SU-DHL-6 (cell line): ENCODE measurements at regions not wholly inside any gene's neighbourhood (a gene's known extent, or its start where the extent isn't known, plus 50 kb on each side); places are given as distances from the start of the nearest gene placed in this dataset.

Experiments used
- EZH2phosphoT487 ChIP-seq: fragments of 200-600 bp; sonication (generic), shearing (Covaris generic); conservative IDR thresholded peaks from 2 replicates; pipeline ENCODE4 v1.6.1; 2018; ENCODE audit warnings: mild to moderate bottlenecking, antibody characterized with exemption, low read length, moderate library complexity, mixed read lengths
- TF ChIP-seq, protein P1 (sequence below): fragments of 200-600 bp; sonication (generic); IDR thresholded peaks from one replicate; pipeline ENCODE4 v1.5.1; 2017; ENCODE audit warnings: antibody characterized with exemption, mild to moderate bottlenecking, low read length, moderate library complexity; ENCODE audit not compliant: insufficient read depth, poor library complexity, severe bottlenecking

DNA sequence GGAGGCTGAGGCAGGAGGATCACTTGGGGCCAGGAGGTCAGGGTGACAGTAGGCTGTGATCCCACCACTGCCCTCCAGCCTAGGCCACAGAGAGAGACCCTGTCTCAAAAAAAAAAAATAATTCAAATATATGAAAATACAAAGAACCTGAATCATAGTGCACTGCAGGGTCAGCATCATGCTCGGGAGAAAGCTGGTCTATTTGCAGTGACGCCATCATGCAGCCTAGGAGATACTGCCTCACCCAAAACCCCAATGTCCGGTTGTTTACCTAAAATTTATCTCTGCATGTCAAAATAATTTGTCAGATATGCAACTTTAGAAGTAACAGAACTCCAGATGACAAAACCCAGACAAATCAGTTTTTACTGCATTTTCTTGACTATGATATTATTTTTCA lies 61.5 kb upstream of the ALKAL2 start:
- TF ChIP-seq, protein P1, sequence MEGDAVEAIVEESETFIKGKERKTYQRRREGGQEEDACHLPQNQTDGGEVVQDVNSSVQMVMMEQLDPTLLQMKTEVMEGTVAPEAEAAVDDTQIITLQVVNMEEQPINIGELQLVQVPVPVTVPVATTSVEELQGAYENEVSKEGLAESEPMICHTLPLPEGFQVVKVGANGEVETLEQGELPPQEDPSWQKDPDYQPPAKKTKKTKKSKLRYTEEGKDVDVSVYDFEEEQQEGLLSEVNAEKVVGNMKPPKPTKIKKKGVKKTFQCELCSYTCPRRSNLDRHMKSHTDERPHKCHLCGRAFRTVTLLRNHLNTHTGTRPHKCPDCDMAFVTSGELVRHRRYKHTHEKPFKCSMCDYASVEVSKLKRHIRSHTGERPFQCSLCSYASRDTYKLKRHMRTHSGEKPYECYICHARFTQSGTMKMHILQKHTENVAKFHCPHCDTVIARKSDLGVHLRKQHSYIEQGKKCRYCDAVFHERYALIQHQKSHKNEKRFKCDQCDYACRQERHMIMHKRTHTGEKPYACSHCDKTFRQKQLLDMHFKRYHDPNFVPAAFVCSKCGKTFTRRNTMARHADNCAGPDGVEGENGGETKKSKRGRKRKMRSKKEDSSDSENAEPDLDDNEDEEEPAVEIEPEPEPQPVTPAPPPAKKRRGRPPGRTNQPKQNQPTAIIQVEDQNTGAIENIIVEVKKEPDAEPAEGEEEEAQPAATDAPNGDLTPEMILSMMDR = no peak
- no peak for TF ChIP-seq EZH2phosphoT487
